Cardiac fibroblast (primary cell): ENCODE measurements at regions not wholly inside any gene's neighbourhood (a gene's known extent, or its start where the extent isn't known, plus 50 kb on each side); places are given as distances from the start of the nearest gene placed in this dataset.

Experiments used
- DNase-seq, 2 donors: peaks; one replicate each; pipeline versions ENCODE4 v3.0.0 to v3.0.0-alpha.2; 2010; ENCODE audit warnings: low read depth in 2 of 2
- H3K4me3 ChIP-seq, 2 donors: replicated peaks in 1 of 2; 1 replicate in 1 of 2; 2 replicates in 1 of 2; pipeline ENCODE4 v1.5.1; 2011; ENCODE audit warnings: low read depth in 2 of 2, low read length in 2 of 2, mild to moderate bottlenecking in 2 of 2, moderate library complexity in 1 of 2
- TF ChIP-seq, protein P1 (sequence below): IDR thresholded peaks from one replicate; pipeline ENCODE4 v1.5.1; 2011; ENCODE audit warnings: low read depth, mild to moderate bottlenecking, low read length, inconsistent platforms

DNA sequence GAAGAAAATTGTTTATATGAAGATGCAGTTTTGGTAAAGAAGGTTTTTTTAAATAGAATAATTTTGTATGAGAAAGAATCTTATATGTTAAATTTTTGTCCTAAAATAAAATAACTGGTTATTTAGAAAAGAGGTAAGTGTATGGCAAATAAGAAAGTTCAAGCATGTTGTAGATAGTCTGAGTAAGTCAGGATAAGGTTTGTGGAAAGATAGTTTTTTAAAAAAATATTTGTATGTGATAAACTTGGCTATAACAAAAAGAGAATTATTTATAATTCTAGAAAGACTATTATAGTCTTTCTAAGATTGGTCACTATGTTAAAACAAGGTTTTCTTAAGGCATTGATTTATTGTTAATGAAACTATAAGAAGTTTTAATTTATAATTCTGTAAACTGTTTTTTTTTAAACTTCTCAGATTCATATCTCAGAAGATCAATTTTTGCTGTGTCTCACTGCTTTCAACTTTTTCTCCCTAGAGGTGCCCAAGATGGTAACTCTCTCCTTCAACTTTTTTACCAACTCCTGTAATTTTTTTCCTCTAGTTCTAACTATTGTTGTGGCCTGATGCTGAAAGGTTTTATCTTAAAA is 698.6 kb downstream of the CCSER2 start:
- no peak for DNase-seq
- H3K4me3 ChIP-seq, result no peak overlapping the region
- TF ChIP-seq, protein P1, sequence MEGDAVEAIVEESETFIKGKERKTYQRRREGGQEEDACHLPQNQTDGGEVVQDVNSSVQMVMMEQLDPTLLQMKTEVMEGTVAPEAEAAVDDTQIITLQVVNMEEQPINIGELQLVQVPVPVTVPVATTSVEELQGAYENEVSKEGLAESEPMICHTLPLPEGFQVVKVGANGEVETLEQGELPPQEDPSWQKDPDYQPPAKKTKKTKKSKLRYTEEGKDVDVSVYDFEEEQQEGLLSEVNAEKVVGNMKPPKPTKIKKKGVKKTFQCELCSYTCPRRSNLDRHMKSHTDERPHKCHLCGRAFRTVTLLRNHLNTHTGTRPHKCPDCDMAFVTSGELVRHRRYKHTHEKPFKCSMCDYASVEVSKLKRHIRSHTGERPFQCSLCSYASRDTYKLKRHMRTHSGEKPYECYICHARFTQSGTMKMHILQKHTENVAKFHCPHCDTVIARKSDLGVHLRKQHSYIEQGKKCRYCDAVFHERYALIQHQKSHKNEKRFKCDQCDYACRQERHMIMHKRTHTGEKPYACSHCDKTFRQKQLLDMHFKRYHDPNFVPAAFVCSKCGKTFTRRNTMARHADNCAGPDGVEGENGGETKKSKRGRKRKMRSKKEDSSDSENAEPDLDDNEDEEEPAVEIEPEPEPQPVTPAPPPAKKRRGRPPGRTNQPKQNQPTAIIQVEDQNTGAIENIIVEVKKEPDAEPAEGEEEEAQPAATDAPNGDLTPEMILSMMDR, result no peak

DNA sequence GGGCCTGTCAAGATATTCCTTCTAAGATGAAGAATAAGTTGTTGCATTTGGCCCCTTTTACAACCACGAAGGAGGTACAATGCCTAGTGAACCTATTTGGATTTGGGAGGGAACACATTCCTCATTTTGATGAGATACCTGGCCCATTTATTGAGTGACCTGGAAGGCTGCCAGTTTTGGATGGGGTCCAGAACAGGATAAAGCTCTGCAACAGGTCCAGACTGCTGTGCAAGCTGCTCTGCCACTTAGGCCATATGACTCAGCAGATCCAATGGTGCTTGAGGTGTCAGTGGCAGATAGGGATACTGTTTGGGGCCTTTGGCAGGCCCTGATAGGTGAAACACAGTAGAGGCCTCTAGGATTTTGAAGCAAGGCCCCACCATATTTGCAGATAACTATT is 704.6 kb downstream of the CCSER2 start:
- TF ChIP-seq, protein P1, result no peak
- H3K4me3 ChIP-seq, result no peak overlapping the region
- no peak for DNase-seq

DNA sequence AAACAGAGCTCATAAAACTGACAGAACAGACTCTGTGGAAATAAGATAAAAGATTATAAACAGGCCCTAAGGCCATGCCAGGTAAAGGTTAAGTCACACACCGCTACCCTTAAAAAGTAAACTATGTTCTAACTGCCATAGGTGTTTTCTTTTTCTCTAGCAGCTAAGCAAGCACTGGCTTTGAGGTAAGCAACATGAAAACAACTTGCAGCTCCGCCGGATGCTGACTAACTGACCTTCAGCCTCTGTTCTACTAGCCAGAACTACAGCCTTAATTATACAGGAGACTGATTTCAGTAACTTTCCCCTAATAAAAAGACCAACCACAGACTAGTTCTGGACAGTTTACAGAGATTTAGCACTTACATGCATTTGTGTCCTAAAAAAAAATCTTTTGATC is 708.3 kb downstream of the CCSER2 start:
- TF ChIP-seq, protein P1, result no peak
- no peak overlapping the region for H3K4me3 ChIP-seq
- no peak for DNase-seq

DNA sequence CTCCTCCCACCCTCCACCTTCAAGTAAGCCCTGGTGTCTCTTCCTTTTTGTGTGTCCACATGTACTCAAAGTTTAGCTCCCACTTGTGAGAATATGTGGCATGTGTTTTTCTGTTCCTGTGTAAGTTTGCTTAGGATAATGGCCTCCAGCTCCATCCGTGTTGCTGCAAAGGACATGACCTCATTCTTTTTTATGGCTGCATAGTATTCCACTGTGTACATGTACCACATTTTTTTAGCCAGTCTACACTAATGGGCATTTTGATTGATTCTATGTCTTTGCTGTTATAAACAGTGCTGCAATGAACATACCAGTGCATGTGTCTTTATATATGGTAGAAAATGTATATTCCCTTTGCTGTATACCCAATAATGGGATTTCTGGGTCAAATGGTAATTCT is 710.9 kb downstream of the CCSER2 start:
- H3K4me3 ChIP-seq, result no peak overlapping the region
- TF ChIP-seq, protein P1, result no peak
- DNase-seq, result no peak

DNA sequence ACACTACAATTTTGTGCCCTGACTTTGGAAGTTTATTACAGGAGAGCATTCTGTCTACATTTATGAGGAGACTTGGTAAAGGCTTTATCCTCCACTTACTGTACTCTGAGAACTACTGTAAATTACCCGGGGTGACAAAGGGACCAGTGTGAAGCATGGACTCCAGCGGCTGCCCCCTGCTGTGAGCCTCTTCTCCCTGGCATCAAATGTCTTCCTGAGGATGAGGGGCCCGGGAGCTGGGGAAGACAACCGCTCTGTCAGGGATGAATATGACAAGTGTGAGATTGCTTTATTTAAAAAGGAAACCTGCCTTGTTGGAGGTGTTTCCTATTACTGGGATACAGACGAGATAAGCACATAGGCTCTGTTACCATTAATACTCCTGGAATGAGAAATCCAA is 714.8 kb downstream of the CCSER2 start:
- H3K4me3 ChIP-seq, result no peak overlapping the region
- TF ChIP-seq, protein P1, result no peak
- no peak for DNase-seq

DNA sequence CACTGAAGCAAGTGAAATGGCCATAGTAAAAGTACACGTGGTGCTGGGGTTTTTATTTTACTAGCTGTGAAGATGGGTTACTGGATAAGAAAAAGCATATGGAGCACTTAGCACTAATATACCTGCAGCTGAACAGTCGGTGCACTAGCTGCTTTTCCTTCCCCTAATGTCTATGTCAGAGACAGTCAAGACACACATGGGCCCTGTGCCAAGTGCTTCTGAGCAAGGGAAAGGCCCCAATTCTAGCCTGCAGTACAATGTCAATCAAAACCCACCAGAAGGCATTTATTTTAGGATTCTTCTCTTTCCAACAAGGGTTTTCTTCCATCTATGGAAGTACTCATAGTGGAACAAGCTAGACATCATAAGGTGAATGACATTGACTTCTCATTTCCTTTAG is 716.7 kb downstream of the CCSER2 start:
- TF ChIP-seq, protein P1, result no peak

More for the DNA sequence above, 716.7 kb downstream of the CCSER2 start:
- DNase-seq, result no peak
- H3K4me3 ChIP-seq, result no peak overlapping the region
